ENCODE measurements at regions not wholly inside any gene's neighbourhood (a gene's known extent, or its start where the extent isn't known, plus 50 kb on each side); places are given as distances from the start of the nearest gene placed in this dataset.
"Not testable (repeated sequence)": the region's sequence is repeated elsewhere in the genome, so short reads cannot be mapped to it uniquely, and the experiment has no call there.

GRCh38 chr14:82009076-82009475 is 475.4 kb upstream of the SEL1L start:
- Histone ChIP-seq H3K9ac (no peak overlapping the region), H3K36me3 (ENCODE audit: low read depth) (no peaks in the 10 kb centered on the region), H3K27me3 (replicated peaks; ENCODE audit: insufficient read depth) (no peaks in the 10 kb centered on the region), H2AFZ (no peak overlapping the region), H3K9me2 (ENCODE audit: insufficient read depth) (no peaks in the 10 kb centered on the region), H3K4me1 (ENCODE audit: insufficient read depth) (no peaks in the 10 kb centered on the region), H3K4me3 (no peak overlapping the region), H3K9me3 (ENCODE audit: low read depth) (no peaks in the 10 kb centered on the region), H3K27ac (no peak overlapping the region), H3K4me2 (ENCODE audit: unreplicated experiment) (no peak overlapping the region), H3K79me2 (ENCODE audit: insufficient read depth) (no peaks in the 10 kb centered on the region), H3F3A (ENCODE audit: insufficient read depth) (no peaks in the 10 kb centered on the region), H4K20me1 (ENCODE audit: insufficient read depth) (no peaks in the 10 kb centered on the region)
- no peak for DNase-seq
- in situ Hi-C loops (cut with MboI), result no loop called here
- no peak for TF ChIP-seq EZH2 (IDR thresholded peaks at IDR 0.05; ENCODE audit: insufficient read depth, poor library complexity, severe bottlenecking)
- TF ChIP-seq EZH2phosphoT487 (IDR thresholded peaks at IDR 0.05; ENCODE audit: insufficient read depth, low read depth), result no peak
- 0 to 3% methylated on average over 3 of the region's 3 CpGs for whole genome bisulfite sequencing, 2 experiments (ENCODE audit: low coverage in 1 of 2, low lambda C conversion rate in 2 of 2, missing lambda C conversion rate in 2 of 2)

GRCh38 chr14:82009993-82010392 is 476.3 kb upstream of the SEL1L start:
- no peaks in the 10 kb centered on the region for H3K79me2 ChIP-seq (ENCODE audit: insufficient read depth)
- in situ Hi-C loops (cut with MboI), result no loop called here
- no peaks in the 10 kb centered on the region for H3K9me2 ChIP-seq (ENCODE audit: insufficient read depth)
- H3K9me3 ChIP-seq (ENCODE audit: low read depth), result no peaks in the 10 kb centered on the region
- no peaks in the 10 kb centered on the region for H3F3A ChIP-seq (ENCODE audit: insufficient read depth)
- WGBS, 2 experiments (ENCODE audit: low coverage in 1 of 2, low lambda C conversion rate in 2 of 2, missing lambda C conversion rate in 2 of 2), result 27 to 32% methylated on average over 2 of the region's 2 CpGs
- H3K4me3 ChIP-seq, result no peak overlapping the region
- no peak overlapping the region for H3K27ac ChIP-seq
- H3K36me3 ChIP-seq (ENCODE audit: low read depth), result no peaks in the 10 kb centered on the region
- H3K4me2 ChIP-seq (ENCODE audit: unreplicated experiment), result no peak overlapping the region
- no peaks in the 10 kb centered on the region for H3K4me1 ChIP-seq (ENCODE audit: insufficient read depth)
- DNase-seq, result no peak
- H3K9ac ChIP-seq, result no peak overlapping the region
- no peak overlapping the region for H2AFZ ChIP-seq
- no peaks in the 10 kb centered on the region for H3K27me3 ChIP-seq (replicated peaks; ENCODE audit: insufficient read depth)
- TF ChIP-seq EZH2 (IDR thresholded peaks at IDR 0.05; ENCODE audit: insufficient read depth, poor library complexity, severe bottlenecking), result no peak
- TF ChIP-seq EZH2phosphoT487 (IDR thresholded peaks at IDR 0.05; ENCODE audit: insufficient read depth, low read depth), result no peak
- H4K20me1 ChIP-seq (ENCODE audit: insufficient read depth), result no peaks in the 10 kb centered on the region

- 37 to 45% methylated on average over 3 of the region's 3 CpGs for WGBS, 2 experiments (ENCODE audit: low coverage in 1 of 2, low lambda C conversion rate in 2 of 2, missing lambda C conversion rate in 2 of 2)
- in situ Hi-C loops (cut with MboI), result no loop called here
Observed at GRCh38 chr14:82011460-82011859, 477.8 kb upstream of the SEL1L start.

GRCh38 chr14:82029038-82029437 is 495.4 kb upstream of the SEL1L start:
- TF ChIP-seq EZH2phosphoT487 (IDR thresholded peaks at IDR 0.05; ENCODE audit: insufficient read depth, low read depth), result no peak
- no peak for TF ChIP-seq EZH2 (IDR thresholded peaks at IDR 0.05; ENCODE audit: insufficient read depth, poor library complexity, severe bottlenecking)
- 0 to 9% methylated on average over 1 of the region's 1 CpG for WGBS, 2 experiments (ENCODE audit: low coverage in 1 of 2, low lambda C conversion rate in 2 of 2, missing lambda C conversion rate in 2 of 2)
- in situ Hi-C loops (cut with MboI), result no loop called here

More at GRCh38 chr14:82011460-82011859, 477.8 kb upstream of the SEL1L start:
- H3K27ac ChIP-seq, result no peak overlapping the region
- H3K9me3 ChIP-seq (ENCODE audit: low read depth), result no peaks in the 10 kb centered on the region
- no peaks in the 10 kb centered on the region for H3K9me2 ChIP-seq (ENCODE audit: insufficient read depth)
- H3K27me3 ChIP-seq (replicated peaks; ENCODE audit: insufficient read depth), result no peaks in the 10 kb centered on the region
- TF ChIP-seq EZH2 (IDR thresholded peaks at IDR 0.05; ENCODE audit: insufficient read depth, poor library complexity, severe bottlenecking) (no peak), EZH2phosphoT487 (IDR thresholded peaks at IDR 0.05; ENCODE audit: insufficient read depth, low read depth) (no peak)
- no peaks in the 10 kb centered on the region for H3F3A ChIP-seq (ENCODE audit: insufficient read depth)
- no peak overlapping the region for H3K4me2 ChIP-seq (ENCODE audit: unreplicated experiment)
- no peak for DNase-seq
- H4K20me1 ChIP-seq (ENCODE audit: insufficient read depth), result no peaks in the 10 kb centered on the region
- H3K4me3 ChIP-seq, result no peak overlapping the region
- no peak overlapping the region for H2AFZ ChIP-seq
- no peaks in the 10 kb centered on the region for H3K4me1 ChIP-seq (ENCODE audit: insufficient read depth)
- no peaks in the 10 kb centered on the region for H3K36me3 ChIP-seq (ENCODE audit: low read depth)
- no peak overlapping the region for H3K9ac ChIP-seq
- H3K79me2 ChIP-seq (ENCODE audit: insufficient read depth), result no peaks in the 10 kb centered on the region

GRCh38 chr14:82035397-82035796 is 501.7 kb upstream of the SEL1L start:
- H3K79me2 ChIP-seq (ENCODE audit: insufficient read depth), result no peaks in the 10 kb centered on the region
- TF ChIP-seq EZH2phosphoT487 (IDR thresholded peaks at IDR 0.05; ENCODE audit: insufficient read depth, low read depth) (no peak), EZH2 (IDR thresholded peaks at IDR 0.05; ENCODE audit: insufficient read depth, poor library complexity, severe bottlenecking) (no peak)
- WGBS, 2 experiments (ENCODE audit: low coverage in 1 of 2, low lambda C conversion rate in 2 of 2, missing lambda C conversion rate in 2 of 2), result 4 to 6% methylated on average over 3 of the region's 3 CpGs

More at GRCh38 chr14:82029038-82029437, 495.4 kb upstream of the SEL1L start:
- DNase-seq, result no peak
- Histone ChIP-seq H3K4me3 (no peak overlapping the region), H2AFZ (no peak overlapping the region), H3F3A (ENCODE audit: insufficient read depth) (no peaks in the 10 kb centered on the region), H3K9me3 (ENCODE audit: low read depth) (no peaks in the 10 kb centered on the region), H3K36me3 (ENCODE audit: low read depth) (no peaks in the 10 kb centered on the region), H3K9me2 (ENCODE audit: insufficient read depth) (no peaks in the 10 kb centered on the region), H3K4me2 (ENCODE audit: unreplicated experiment) (no peak overlapping the region), H4K20me1 (ENCODE audit: insufficient read depth) (no peaks in the 10 kb centered on the region), H3K9ac (no peak overlapping the region), H3K4me1 (ENCODE audit: insufficient read depth) (no peaks in the 10 kb centered on the region), H3K27ac (no peak overlapping the region), H3K79me2 (ENCODE audit: insufficient read depth) (no peaks in the 10 kb centered on the region), H3K27me3 (replicated peaks; ENCODE audit: insufficient read depth) (no peaks in the 10 kb centered on the region)

GRCh38 chr14:82038066-82038465 is 504.4 kb upstream of the SEL1L start:
- H3K79me2 ChIP-seq (ENCODE audit: insufficient read depth); H4K20me1 ChIP-seq (ENCODE audit: insufficient read depth); H3K27me3 ChIP-seq (replicated peaks; ENCODE audit: insufficient read depth); H3K9me3 ChIP-seq (ENCODE audit: low read depth); DNase-seq; H3F3A ChIP-seq (ENCODE audit: insufficient read depth); H2AFZ ChIP-seq; H3K4me3 ChIP-seq; H3K27ac ChIP-seq; H3K36me3 ChIP-seq (ENCODE audit: low read depth); in situ Hi-C loops (cut with MboI); H3K4me1 ChIP-seq (ENCODE audit: insufficient read depth); H3K9ac ChIP-seq; H3K4me2 ChIP-seq (ENCODE audit: unreplicated experiment); H3K9me2 ChIP-seq (ENCODE audit: insufficient read depth): not testable (repeated sequence)
- 42 to 46% methylated on average over 3 of the region's 3 CpGs for WGBS, 2 experiments (ENCODE audit: low coverage in 1 of 2, low lambda C conversion rate in 2 of 2, missing lambda C conversion rate in 2 of 2)

More at GRCh38 chr14:82035397-82035796, 501.7 kb upstream of the SEL1L start:
- Histone ChIP-seq H3K4me3 (no peak overlapping the region), H3F3A (ENCODE audit: insufficient read depth) (no peaks in the 10 kb centered on the region), H3K9me3 (ENCODE audit: low read depth) (no peaks in the 10 kb centered on the region), H4K20me1 (ENCODE audit: insufficient read depth) (no peaks in the 10 kb centered on the region), H3K27me3 (replicated peaks; ENCODE audit: insufficient read depth) (no peaks in the 10 kb centered on the region), H3K27ac (no peak overlapping the region), H3K4me1 (ENCODE audit: insufficient read depth) (no peaks in the 10 kb centered on the region), H2AFZ (no peak overlapping the region), H3K9ac (no peak overlapping the region), H3K36me3 (ENCODE audit: low read depth) (no peaks in the 10 kb centered on the region), H3K4me2 (ENCODE audit: unreplicated experiment) (no peak overlapping the region), H3K9me2 (ENCODE audit: insufficient read depth) (no peaks in the 10 kb centered on the region)
- DNase-seq, result no peak
- in situ Hi-C loops (cut with MboI), result no loop called here
